ENCODE measurements at regions not wholly inside any gene's neighbourhood (a gene's known extent, or its start where the extent isn't known, plus 50 kb on each side); places are given as distances from the start of the nearest gene placed in this dataset.
"Not testable (repeated sequence)": the region's sequence is repeated elsewhere in the genome, so short reads cannot be mapped to it uniquely, and the experiment has no call there.

DNA sequence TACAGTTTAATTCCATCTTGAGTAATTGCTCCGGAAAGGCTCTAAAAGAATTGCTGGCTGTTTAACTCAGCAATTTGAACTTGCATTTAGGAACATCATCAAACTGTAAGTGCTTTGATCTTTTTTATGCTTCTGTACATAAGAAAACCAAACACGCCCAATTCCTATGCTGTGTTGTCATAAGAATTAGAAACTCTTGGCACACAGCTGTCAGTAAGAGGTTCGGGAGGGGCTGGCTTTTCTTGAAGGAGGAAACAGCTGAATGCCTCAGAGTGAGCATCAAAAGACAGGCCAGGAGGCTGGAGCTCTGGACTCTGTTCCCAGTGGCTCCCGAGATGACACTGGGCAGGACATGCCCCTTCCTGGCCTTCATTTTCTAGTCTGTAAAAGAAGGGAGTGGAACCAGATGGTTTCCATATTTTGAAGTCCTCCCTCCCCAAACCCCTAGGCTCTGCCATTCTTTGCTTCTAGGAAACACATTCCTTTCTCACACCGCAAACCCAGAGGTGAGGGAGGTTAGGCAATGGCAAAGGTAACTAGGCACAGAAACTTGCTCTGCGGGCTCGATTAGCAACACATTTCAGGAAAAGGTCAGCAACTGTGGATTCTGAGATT, 73.7 kb upstream of the DLG1 start:
- no peak for DNase-seq (ENCODE audit: low read depth in 2 of 3, low spot score in 1 of 3)

DNA sequence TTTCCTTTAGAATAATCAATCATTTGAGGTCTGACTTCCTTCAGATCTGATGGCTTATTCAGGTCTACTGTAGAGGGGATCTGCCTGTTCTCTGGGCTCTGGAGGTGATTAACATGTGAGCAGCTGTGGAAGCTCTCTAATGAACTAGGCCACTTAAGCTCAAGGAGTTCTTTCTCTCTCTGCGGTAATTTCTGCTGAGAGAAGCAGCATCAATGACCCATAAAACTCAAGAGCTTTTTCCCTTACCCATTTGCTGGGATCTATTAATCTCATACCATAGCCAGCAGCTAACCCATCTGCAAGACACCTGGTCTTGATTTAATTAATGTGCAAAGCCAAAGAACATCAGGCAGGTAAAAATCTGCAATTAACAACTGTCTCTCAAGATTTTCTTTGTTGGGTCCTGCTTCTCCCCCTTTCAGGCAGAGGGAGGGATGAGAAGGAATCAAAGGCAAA, 73.2 kb upstream of the DLG1 start:
- DNase-seq (ENCODE audit: low read depth in 2 of 3, low spot score in 1 of 3) = no peak

DNA sequence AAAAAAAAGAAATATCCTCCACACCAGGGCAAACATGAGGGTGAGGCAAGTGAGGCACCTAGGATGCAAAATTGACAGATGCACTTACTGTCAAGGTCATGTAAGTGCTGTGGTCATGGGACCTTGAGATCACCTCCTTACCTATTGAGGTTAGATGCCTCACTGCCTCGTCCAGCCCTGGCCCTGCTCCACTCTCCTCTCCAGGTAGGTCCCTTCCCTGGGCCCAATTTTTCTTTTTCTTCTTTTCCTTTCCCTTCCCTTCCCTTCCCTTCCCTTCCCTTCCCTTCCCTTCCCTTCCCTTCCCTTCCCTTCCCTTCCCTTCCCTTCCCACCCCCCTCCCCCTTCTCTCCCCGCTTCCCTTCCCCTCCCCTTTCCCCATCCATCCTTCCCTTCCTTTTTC, 71.1 kb upstream of the DLG1 start:
- no peak for DNase-seq (ENCODE audit: low read depth in 2 of 3, low spot score in 1 of 3)

DNA sequence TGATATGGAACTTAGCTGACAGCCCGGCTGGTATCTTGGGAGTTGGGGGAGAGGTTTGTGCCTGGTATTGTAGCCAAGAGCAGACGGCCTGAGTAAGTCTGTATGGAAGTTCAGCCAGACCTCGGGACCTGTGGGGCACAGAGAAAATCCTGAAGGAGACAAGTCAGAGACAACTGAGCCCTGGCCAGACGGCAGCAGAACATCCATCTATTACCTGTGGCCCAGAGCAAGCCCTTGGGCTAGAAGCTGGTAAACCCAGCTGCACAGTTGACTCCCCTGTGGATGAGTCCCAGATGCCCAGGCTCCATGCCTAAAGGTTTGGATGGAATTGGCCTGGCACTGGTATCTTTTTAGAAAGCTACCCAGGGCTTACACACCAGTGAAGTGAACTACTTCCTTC, 70.4 kb upstream of the DLG1 start:
- DNase-seq (ENCODE audit: low read depth in 2 of 3, low spot score in 1 of 3) = no peak

DNA sequence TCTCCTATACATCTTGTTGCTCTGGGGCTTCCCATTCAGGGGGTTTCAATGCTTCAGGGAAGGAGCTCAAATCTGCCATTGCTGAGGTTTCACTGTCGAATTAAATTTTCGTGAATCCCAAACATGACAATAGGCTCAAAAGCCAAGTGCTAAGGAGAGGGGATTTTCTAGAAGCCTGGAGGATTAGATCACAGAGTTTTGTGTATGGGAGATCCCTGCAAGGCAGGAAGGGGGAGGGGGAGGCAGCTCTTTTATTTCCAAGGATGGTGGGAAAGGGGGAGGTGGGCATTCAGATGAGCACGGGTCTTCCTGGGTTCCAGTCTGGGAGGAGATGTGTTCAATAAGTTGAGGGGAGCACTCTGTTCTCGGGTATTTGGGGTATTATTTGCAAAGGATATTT, 69.9 kb upstream of the DLG1 start:
- no peak for DNase-seq (ENCODE audit: low read depth in 2 of 3, low spot score in 1 of 3)

DNA sequence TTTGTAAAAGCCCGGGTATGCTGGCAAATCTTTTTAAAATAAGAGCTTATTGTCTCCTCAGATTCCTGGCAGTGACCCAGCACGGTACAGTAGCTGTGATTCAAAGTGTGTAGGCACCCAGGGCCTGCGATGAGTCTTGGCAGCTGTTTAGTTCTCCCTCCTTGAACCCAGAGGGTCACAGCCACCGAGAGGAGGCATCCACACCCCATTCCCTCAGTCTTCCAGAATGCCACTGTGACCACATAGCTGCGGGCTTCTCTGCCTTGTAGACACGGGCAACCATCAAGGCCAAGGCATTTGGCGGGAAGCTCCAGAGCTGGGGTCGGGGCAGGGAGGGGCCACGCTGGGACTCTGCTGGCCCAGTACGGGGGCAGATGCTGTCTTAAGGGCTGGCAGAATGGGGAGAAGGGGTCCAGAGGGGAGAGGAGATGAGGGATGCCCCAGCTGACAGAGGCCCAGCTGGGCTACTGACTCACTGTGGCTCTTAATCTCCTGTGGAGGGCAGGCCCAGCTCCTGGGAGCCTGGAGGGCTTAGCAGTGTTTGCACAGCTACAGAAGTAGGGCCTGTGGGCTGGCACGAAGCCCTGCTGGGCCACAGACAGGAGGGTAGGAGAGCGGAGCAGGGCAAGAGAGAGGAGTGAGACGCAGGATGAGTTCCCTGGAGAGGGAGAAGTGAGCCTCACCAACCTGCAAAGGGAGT, 68.8 kb upstream of the DLG1 start:
- DNase-seq (ENCODE audit: low read depth in 2 of 3, low spot score in 1 of 3) = no peak

DNA sequence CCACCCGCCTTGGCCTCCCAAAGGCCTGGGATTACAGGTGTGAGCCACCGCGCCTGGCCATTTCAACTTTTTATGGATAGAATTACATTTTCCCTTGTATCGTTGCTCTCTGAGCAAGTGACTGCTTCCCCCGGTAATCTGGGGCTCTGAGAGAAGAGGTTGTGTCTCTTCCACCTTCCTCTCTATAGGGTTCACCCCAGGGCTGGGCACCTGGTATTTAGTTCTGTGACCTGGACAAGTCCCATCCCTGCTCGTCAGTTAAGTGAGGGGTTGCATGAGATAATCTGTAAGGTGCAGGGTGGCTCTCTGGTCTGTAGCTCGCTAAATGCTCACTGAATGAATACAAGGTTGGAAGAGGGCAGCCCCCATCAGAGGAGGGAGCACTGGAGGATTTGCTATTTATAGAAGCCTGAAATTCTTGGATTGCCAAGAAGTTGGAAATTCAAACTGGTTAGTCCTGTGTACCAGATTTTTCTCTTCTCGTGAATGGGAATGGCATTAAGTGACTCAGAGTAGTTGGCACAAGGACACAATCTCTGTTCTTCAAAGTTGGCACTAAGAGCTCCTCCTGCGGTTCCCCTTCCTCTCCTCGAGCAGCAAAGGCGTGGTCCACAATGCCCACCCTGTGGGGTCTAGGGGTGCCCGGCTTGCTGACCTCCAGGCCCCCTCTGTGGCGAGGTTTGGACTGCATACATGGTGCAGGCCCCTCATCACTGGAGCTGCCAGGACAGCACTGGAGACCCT, 68.1 kb upstream of the DLG1 start:
- no peak for DNase-seq (ENCODE audit: low read depth in 2 of 3, low spot score in 1 of 3)

- DNase-seq (ENCODE audit: low read depth in 2 of 3, low spot score in 1 of 3) = no peak
Measured at GRCh38 chr3:197365586-197365985, 67.2 kb upstream of the DLG1 start.

DNA sequence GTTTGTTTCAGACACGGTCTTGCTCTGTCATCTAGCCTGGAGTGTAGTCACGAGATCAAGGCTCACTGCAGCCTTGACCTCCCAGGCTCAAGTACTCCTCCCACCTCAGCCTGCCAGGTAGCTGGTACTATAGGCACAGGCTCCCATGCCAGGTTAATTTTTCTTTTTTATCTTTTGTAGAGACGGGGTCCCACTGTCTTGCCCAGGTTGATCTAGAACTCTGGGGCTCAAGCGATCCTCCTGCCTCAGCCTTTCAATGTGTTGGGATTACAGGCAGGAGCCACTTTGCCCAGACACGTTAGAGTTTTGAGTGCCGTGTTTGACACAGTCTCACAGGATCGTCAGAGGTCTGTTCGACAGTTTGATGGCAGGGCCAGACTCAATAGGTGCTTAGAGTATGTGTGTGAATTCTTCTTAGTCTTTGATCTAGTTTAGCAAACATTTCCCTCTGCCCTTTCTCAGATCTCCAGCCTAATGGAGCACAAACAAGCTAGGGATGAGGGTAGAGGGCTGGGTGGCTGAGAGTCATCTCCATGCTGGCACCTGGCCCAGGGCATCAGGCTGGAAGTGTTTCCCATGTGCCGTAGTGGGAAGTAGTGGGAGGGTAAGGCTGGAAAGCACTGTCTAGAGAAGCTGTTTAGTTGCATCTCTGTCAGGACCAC, 66.1 kb upstream of the DLG1 start:
- no peak for DNase-seq (ENCODE audit: low read depth in 2 of 3, low spot score in 1 of 3)

DNA sequence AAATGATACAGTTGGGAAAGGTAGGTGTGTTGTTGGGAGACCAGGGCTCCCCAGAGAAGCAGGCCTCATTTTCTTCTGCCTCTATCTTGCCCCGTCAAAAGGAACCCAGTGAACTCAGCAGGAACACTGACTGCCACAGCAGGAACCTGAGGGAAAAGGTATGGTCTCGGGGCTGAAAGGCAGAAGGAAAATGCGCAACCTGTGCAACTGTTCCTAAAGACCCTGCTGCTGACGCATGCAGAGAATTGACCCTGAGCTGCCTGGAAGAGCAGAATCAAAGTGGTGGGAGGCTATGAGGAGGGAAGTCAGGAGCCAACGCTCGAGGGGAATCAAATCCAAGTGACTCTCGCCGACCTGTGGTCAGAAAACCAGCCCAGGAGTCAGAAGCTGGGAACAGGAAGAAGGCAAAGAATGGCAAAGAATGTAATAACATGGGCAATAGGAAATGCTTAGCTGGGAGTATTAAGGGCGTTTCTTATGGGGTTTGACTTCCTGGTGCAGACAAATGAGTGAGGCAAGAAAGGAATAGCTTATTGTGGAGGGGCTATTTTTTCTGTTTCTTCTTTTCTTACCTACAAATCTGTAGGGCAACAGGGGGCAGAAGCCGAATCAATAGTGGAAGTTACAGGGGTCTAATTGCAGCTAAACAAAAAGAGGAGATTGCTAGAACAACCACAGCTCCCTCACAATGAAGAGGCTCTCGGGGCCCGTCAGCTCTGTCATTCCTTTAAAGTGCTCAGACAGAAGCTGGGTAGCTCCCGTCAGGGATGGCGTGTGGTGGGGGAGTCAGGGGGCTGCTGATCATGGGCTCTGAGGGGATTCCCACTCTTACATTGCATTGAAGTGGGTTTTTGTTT, 65.4 kb upstream of the DLG1 start:
- no peak for DNase-seq (ENCODE audit: low read depth in 2 of 3, low spot score in 1 of 3)

DNA sequence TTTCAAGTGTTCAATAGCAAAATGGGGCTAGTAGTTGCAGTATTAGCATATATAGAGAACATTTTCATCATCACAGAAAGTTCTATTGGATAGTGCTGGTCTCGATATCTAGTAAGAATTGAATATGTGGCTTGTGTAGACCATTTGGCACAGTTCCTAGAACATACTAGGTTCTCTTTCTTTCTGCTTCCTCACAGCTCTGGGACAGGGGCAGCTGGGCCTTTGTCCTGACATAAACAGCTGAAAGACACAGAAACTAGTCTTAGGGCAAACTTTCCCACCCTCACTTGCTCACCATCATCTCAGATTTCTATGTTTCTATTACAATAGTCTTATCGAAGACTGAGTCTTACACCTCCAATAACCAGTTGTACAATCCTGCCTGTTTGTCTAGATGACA, 63.7 kb upstream of the DLG1 start:
- no peak for DNase-seq (ENCODE audit: low read depth in 2 of 3, low spot score in 1 of 3)

GRCh38 chr3:197360095-197360494, 61.7 kb upstream of the DLG1 start:
- DNase-seq (ENCODE audit: low read depth in 2 of 3, low spot score in 1 of 3) = not testable (repeated sequence)

- DNase-seq (ENCODE audit: low read depth in 2 of 3, low spot score in 1 of 3) = not testable (repeated sequence)
Measured at GRCh38 chr3:197359476-197359875, 61.1 kb upstream of the DLG1 start.

DNA sequence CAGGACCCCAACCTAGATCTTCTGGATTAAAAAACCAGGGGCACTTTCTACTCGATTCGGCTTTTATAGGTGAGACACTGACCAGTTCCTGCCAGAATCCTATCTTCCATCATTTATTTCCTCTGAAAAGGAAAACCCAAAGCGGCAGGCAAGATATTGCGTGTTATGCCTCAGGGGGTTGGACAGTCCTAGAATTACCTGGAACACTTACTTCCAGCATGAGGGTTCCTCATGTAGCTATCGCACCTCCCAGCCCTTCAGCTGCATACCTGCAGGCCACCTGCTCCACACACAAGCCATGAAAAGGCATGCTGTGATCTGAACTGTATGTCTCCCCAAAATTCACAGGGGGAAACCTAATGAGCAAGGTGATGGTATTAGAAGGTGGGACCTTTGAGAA, 58.3 kb upstream of the DLG1 start:
- no peak for DNase-seq (ENCODE audit: low read depth in 2 of 3, low spot score in 1 of 3)

- DNase-seq (ENCODE audit: low read depth in 2 of 3, low spot score in 1 of 3) = no peak
Measured at GRCh38 chr3:197356275-197356674, 57.9 kb upstream of the DLG1 start.

- DNase-seq (ENCODE audit: low read depth in 2 of 3, low spot score in 1 of 3) = no peak
Measured at GRCh38 chr3:197355713-197356112, 57.3 kb upstream of the DLG1 start.

DNA sequence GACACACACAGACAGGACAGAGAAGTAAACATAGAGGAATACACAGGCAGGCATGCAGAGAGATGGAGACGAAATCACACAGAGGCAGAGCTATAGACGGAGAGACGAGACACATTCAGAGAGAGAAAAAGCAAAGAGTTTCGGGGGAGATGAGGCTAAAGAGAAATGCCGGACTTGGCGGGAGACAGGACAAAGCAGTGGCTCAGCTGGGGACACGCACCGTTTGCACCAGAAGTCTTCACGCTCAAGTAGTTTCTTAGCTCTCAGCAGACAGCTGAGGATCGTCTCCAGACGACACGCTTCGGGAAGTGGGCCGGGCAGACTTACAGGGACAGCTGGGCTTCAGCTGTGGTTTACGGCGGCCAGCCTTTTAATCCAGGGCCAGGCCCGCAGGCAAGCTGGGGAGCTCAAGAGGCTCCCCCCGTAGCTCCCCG, 56.2 kb upstream of the DLG1 start:
- no peak for DNase-seq (ENCODE audit: low read depth in 2 of 3, low spot score in 1 of 3)

DNA sequence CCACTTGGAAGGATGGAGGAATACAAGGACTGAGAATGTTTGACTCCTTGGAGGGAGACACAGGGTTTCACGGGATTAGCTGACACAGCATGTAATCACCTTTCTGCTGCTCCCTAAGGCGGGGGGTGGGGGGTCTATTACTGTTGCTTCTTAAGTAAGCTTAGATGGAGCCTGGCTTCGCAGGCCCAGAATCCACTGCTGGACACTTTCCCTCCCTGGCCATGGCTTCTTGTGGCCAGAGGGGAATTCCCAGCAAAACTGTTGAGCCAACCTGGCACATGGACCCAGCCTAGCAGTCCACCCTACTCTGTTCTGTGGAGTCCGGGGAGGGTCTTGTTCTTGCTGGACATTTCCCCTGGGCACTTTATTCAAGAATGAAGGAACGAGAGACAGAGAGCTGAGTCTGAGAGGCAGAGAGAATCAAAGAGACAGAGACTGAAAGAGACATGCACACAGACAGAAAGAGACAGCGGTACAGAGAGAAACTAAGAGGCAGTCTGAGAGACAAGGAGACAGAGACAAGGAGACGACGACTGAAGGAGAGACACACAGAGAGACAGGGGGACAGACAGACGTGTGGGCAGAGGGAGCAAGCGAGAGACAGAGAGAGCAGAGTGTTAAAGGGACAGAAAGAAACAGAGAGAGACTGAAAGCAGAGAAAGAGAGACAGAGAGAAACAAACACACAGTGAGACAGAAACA, 55.6 kb upstream of the DLG1 start:
- DNase-seq (ENCODE audit: low read depth in 2 of 3, low spot score in 1 of 3) = no peak

DNA sequence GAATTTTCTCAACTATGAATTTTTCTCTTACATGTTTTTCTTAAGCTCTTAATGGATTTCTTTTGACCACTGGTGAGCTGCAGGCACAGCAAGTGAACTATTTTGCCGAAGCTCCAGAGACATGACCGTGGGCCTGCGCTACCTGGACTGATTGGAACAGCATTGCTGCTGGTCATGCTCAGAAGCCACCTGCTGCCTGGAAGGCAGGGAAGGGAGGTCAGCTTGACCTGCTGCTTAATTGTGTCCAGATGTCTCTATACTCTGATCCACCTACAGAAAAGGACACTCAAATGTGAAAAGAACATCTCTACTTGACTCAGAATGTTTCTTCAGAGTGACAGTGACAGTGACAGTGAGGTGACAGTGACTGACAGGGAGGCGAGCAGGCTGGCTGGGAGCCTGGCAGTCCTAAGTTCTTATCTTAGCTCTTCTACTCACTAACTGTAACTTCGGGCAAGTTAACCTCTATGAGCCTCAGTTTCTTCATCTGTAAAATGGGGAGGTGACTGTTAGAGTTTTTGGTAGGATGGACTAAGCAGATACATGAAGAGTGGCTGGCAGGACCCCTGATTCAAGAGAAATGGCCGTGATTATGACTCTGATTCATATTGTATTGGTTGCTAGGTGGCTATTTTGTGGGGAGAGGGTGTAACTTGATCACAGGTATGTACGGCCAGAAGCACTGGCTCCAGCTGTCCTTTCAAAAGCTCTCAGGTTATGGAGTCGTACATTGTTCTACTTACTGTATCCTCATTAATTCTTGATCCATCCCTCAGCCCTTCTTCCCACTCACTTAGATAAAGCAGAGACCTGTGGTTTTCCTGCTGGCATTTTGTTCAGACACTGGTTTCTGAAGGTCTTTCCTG, 54.8 kb upstream of the DLG1 start:
- no peak for DNase-seq (ENCODE audit: low read depth in 2 of 3, low spot score in 1 of 3)

Measured in stimulated activated CD4-positive, alpha-beta T cell treated with anti-CD3 and anti-CD28 coated beads, Interleukin-12 subunit alpha, Interleukin-12 subunit beta, amount 100 ng/mL, for 48 hours (primary cell).